Panc1 (cell line): ENCODE measurements at regions not wholly inside any gene's neighbourhood (a gene's known extent, or its start where the extent isn't known, plus 50 kb on each side); places are given as distances from the start of the nearest gene placed in this dataset.

ENCODE experiments used
- CTCF ChIP-seq: fragments of 450-650 bp; IDR thresholded peaks from 2 replicates; pipeline ENCODE4 v1.5.1; 2017; ENCODE audit warnings: mild to moderate bottlenecking
- REST ChIP-seq, 2 experiments: IDR thresholded peaks; 2 replicates each; pipeline ENCODE4 v1.6.1; 2011 to 2012; ENCODE audit warnings: low read depth in 2 of 2, control low read depth in 1 of 2, low read length in 1 of 2, mild to moderate bottlenecking in 1 of 2, moderate library complexity in 1 of 2; ENCODE audit not compliant: insufficient read depth in 1 of 2

GRCh38 chr3:193905541-193906396, 230.2 kb upstream of the HES1 start:
- TF ChIP-seq CTCF (no peak), REST (IDR thresholded peaks at IDR 0.05; ENCODE audit: insufficient read depth in 1 of 2, low read depth in 2 of 2, low read length in 1 of 2) (no peak)
